CD1c-positive myeloid dendritic cell (primary cell): ENCODE measurements at regions not wholly inside any gene's neighbourhood (a gene's known extent, or its start where the extent isn't known, plus 50 kb on each side); places are given as distances from the start of the nearest gene placed in this dataset.
"Not testable (repeated sequence)": the region's sequence is repeated elsewhere in the genome, so short reads cannot be mapped to it uniquely, and the experiment has no call there.

ENCODE experiments used
- DNase-seq: peaks from one replicate; pipeline ENCODE4 v3.0.0-alpha.2; 2016; ENCODE audit errors: extremely low spot score

GRCh38 chr10:2547606-2548005 lies 519.7 kb upstream of the PFKP start:
- no peak for DNase-seq

DNA sequence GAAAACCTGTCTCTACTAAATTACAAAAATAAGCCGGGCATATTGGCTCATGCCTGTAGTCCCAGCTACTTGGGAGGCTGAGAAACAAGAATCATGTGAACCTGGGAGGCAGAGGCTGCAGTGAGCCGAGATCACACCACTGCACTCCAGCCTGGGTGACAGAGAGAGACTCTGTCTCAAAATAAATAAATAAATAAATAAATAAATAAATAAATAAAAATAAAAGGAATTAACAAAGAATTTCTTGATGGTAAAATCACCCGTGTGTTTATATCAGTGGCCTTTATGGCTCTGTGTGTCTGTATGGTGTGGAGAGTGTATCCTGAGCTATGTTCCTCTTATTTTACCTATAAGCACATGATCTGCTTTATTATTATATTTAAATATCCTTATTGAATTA lies 520.5 kb upstream of the PFKP start:
- DNase-seq = not testable (repeated sequence)

DNA sequence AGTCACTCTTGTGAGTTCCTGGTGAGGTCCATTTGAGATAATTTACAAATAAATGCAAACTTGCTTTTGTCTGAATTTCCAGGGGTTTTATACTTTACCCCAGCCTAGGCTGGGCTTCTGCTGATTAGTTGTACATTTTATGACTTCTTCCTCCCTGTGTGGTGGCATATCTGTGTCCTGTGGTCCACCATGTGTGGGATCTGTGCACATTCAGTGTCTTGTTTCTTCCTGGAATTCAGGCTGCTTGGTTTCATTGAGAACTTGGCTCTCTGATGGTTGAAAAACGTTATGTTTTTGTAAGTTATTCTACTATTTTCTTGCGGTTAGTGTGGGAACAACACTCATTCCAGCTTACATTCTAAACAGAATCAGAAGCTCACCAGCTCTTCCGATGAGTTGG lies 523.4 kb upstream of the PFKP start:
- no peak for DNase-seq

DNA sequence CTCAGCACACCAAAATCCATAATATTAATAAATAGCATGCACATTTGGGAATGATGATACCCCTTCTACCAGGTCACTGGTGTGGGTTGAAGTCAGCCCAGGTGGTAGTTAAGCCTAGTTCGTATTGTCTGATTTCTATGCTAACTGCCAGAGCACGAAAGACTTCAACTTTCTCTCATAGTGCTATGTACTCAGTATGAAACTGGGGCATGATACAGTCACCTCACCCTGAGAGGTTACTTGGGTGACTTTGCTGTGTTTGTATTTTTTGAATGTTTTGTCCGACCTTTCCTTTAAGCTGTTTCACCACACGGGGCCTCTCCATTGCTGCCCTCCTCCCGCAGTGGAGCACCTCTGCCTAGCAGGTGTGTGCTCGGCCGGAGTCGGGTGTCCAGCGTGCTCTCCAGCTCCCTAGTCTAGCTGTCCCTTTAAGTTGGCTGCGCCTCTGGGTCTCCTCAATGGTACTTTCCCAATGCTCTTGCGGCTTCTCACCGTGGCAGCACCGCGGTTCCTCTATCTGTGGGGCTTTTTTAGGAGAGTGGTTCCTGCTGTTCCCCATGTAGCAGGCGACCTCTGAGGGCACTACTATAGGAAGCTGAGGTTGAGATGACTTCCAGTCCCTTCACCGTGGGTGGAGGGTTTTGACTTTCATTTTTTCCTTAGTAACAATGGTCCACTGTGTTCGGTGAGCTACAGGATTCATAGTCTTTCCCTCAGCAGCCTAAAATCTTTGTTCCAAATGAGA lies 524.0 kb upstream of the PFKP start:
- no peak for DNase-seq

GRCh38 chr10:2541176-2541575 lies 526.2 kb upstream of the PFKP start:
- DNase-seq = no peak

DNA sequence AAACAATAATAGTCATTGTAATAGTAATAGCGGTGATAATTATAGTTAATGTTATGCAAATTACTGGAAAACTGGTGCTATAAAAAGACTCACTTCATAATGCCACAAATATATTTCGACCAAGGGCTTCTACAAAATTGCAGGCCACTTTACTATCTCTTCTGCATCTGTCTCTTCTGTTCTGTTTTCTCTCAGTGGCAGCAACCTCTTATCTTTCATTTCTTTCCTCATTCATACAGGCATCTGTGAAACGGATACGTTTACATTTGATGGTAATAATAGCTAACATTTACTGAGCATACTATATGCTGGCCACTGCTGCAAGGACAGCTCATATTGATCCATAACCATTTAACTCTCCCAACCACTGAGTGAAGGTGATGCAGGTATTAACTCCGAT lies 537.4 kb upstream of the PFKP start:
- no peak for DNase-seq

- no peak for DNase-seq
Observed at GRCh38 chr10:2525781-2526180, 541.6 kb upstream of the PFKP start.

DNA sequence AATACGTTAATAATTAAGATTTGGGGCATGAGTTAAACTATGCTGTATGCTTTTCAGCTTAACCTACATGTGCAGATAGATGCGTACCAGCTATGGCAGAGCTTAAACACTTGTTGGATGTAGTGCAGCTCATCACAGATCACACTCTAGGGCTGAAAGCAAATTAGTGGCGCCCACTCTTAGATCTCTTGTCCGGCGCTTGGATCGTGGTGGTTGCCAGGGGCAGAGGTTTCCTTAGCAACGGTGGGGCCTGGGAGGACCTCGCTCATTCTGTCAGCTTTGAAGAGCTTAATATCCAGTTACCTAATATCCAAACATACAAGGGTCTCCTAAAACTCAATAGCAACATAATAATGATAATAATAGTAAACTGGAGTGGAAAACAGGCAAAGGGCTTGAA lies 548.2 kb upstream of the PFKP start:
- no peak for DNase-seq

- DNase-seq = no peak
Observed at GRCh38 chr10:2509081-2509531, 558.2 kb upstream of the PFKP start.

- not testable (repeated sequence) for DNase-seq
Observed at GRCh38 chr10:2501366-2501940, 565.9 kb upstream of the PFKP start.

DNA sequence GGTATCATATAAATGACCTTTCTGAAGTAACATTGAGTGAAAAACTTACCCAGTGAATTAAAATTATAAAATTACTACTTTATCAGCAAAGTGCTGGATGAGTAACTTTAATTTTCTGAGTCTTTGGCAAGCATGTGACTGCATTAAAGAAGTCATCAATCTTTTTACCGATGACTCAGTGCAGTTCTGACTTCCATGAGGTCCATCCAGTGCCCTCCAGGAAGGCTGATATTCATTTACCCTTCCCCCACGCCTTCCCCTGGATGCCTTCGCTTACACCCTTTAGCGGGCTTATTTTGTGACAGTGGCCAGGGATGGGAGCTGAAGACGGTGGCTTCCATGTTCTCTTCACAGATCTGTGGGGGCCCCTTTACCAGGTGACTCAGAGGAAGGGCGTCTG lies 572.9 kb upstream of the PFKP start:
- DNase-seq = no peak

DNA sequence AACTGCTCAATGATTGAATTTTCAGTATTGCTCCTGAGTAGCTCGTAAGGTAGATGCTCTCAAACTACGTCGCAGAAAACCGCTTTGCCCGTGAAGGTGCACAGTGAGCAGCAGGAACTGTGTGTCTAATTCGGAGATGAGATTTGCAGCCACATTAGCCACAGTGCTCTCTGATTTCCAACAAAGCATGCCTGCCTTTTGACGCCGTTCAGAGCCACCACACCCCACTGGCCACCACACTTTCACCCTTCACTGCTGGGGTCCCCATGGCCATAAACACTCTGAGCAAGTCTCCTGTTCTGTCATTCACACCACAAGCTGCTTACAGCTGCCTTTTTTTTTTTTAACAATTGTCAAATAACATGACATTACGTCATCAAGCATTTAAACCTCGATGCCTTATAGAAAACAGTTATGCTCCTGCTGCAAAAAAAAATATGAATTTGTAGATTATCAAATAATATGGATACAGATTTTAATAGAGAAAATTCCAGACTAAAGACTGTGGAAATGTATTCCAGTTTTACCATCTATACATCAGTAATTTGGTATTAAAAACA lies 578.8 kb upstream of the PFKP start:
- no peak for DNase-seq

DNA sequence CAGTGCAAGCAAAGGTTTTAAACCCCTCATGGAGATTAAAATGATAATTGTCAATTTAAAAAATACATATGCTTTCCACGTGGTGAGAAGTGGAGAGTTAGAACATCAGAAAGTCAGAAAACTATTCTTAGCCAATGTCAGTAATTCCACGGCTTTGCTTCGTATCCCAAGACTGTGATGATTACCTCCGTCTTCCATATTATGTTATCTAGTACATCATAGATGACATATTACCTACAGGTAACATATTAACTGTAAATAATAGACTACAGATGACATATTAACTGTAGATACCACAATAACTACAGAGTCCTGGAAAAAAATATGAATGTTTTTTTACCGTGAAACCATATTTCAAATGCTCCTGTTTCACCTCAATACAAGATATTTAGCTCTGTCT lies 579.4 kb upstream of the PFKP start:
- DNase-seq = no peak

- DNase-seq = no peak
Observed at GRCh38 chr10:2478656-2479055, 588.7 kb upstream of the PFKP start.

DNA sequence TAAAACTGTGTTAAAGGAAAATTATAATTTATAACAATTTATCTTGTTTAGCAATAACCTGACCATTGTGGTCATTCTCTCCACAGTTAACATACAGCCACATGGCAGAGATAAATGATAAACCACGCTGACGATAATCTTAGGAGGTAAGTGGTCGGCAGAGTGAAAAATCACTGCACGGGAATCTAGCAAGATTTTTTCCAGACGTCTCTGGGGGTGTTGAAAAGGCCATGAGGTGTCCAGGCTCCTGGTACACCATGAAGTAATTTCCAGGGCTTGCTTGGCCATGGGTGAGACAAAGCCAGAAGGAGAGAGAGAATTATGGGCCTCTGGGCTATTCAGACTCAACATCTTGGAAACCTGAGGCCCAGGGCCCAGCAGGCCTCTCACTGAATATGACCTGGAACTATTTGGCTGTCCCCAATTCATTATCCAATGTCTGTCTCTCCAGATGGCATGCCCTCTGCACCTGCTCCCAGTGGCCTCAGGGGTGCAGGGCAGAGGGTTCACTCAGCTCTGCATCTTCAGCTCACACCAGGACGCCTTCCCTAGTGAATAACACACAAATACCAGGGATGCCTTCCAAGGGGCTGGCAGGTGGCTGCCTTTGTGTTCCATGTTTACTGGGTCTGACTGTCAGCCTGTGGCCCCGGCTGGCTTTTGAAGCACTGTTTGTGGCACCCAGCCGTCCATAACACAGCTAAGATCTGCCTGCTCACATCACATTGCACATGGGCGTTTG lies 590.4 kb upstream of the PFKP start:
- DNase-seq = no peak

- DNase-seq = no peak
Observed at GRCh38 chr10:2476218-2476811, 591.0 kb upstream of the PFKP start.

GRCh38 chr10:2475711-2476217 lies 591.6 kb upstream of the PFKP start:
- DNase-seq = no peak

DNA sequence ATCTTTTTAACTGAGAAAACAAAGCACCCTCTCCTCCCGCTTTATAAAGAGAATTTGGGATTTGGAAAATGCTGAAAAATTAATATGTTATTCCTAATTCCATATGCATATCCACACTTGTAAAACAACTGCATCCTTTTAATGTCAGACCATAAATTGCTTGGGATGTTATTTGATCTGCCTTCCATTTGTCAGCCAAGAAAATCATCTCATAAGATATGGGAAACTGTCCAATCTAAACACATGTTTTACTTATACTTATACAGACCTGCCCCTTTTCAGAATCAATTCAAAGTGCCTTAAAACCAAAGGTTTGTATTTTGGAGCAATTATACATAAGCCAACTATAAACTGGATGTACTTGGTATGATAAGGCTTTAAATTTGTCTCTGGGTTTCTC lies 595.5 kb upstream of the PFKP start:
- no peak for DNase-seq

DNA sequence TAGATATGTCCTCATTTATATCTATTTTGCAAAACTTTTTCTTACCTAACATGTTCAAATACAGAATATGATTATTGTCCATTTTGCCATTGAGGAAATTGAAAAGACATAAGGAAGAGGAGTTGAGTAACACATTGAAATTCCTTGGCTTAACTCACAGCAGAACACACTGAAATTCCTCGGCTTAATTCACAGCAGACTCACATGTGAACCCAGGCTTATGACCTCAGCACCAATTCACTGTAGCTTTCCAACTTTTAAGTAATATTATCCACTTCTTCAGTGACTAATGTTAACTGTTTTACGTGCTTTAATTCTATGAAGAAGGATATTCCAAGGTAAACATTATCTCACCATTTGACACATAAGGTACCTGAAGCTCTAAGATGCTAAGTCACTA lies 597.5 kb upstream of the PFKP start:
- no peak for DNase-seq

DNA sequence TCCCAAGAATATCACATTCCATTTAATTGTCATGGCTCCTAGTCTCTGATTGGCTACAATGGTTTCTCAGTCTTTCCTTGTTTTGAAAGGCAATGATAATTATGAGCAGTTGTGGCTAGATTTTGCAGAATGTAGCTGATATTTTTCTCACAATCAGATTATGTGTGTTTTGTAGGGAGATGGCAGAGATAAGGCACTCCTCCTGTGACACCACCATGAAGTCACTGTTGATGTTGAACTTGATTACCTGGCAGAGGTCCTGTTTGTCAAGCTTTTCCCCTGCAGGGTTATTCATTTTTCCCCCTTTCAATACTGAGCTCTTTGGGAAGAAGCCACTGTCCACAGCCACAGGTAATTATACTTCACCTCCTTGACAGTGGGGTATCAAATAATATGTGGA lies 602.9 kb upstream of the PFKP start:
- no peak for DNase-seq

GRCh38 chr10:2463316-2463715 lies 604.0 kb upstream of the PFKP start:
- no peak for DNase-seq

GRCh38 chr10:2462581-2462980 lies 604.8 kb upstream of the PFKP start:
- DNase-seq = no peak
